ENCODE measurements at regions not wholly inside any gene's neighbourhood (a gene's known extent, or its start where the extent isn't known, plus 50 kb on each side); places are given as distances from the start of the nearest gene placed in this dataset.

GRCh38 chr12:91892081-91892855 lies 253.4 kb downstream of the BTG1 start:
- no peak for TF ChIP-seq CTCF (IDR thresholded peaks at IDR 0.05)

GRCh38 chr12:91890742-91891141 lies 254.9 kb downstream of the BTG1 start:
- DNase-seq (ENCODE audit: low spot score): no peak
- H3K4me3 ChIP-seq: no peak overlapping the region
- no peak overlapping the region for H3K27ac ChIP-seq
- TF ChIP-seq CTCF (IDR thresholded peaks at IDR 0.05): no peak

More at GRCh38 chr12:91892081-91892855, 253.4 kb downstream of the BTG1 start:
- Histone ChIP-seq H3K4me3 (no peak overlapping the region), H3K27ac (no peak overlapping the region)
- DNase-seq (ENCODE audit: low spot score): no peak

GRCh38 chr12:91889910-91890309 lies 255.7 kb downstream of the BTG1 start:
- TF ChIP-seq CTCF (IDR thresholded peaks at IDR 0.05): no peak
- no peak overlapping the region for H3K27ac ChIP-seq
- DNase-seq (ENCODE audit: low spot score): no peak
- H3K4me3 ChIP-seq: no peak overlapping the region

- TF ChIP-seq CTCF (IDR thresholded peaks at IDR 0.05): no peak
- no peak for DNase-seq (ENCODE audit: low spot score)
Observed at GRCh38 chr12:91889059-91889458, 256.6 kb downstream of the BTG1 start.

GRCh38 chr12:91887957-91888356 lies 257.7 kb downstream of the BTG1 start:
- no peak for TF ChIP-seq CTCF (IDR thresholded peaks at IDR 0.05)
- DNase-seq (ENCODE audit: low spot score): no peak
- Histone ChIP-seq H3K4me3 (no peak overlapping the region), H3K27ac (no peak overlapping the region)

More at GRCh38 chr12:91889059-91889458, 256.6 kb downstream of the BTG1 start:
- no peak overlapping the region for H3K27ac ChIP-seq
- no peak overlapping the region for H3K4me3 ChIP-seq

- Histone ChIP-seq H3K27ac (no peak overlapping the region), H3K4me3 (no peak overlapping the region)
- no peak for TF ChIP-seq CTCF (IDR thresholded peaks at IDR 0.05)
- no peak for DNase-seq (ENCODE audit: low spot score)
Observed at GRCh38 chr12:91885851-91886731, 259.6 kb downstream of the BTG1 start.
